Peyer's patch (tissue), 4 donors: ENCODE measurements at regions not wholly inside any gene's neighbourhood (a gene's known extent, or its start where the extent isn't known, plus 50 kb on each side); places are given as distances from the start of the nearest gene placed in this dataset.

Experiments used
- DNase-seq, 3 donors: peaks; one replicate each; pipeline ENCODE4 v3.0.0-alpha.2; 2017 to 2019
- H3K27ac ChIP-seq, 4 donors: fragments of 200-600 bp; sonication (generic); one replicate each; pipeline ENCODE4 v1.5.1; 2016 to 2019
- H3K27me3 ChIP-seq, 2 donors: fragments of 200-600 bp; sonication (generic); one replicate each; pipeline ENCODE4 v1.5.1; 2019
- H3K36me3 ChIP-seq, 3 donors: fragments of 200-600 bp; sonication (generic); one replicate each; pipeline ENCODE4 v1.5.1; 2016 to 2019
- H3K4me1 ChIP-seq, 4 donors: fragments of 200-600 bp; sonication (generic); one replicate each; pipeline ENCODE4 v1.5.1; 2016 to 2019
- H3K4me3 ChIP-seq, 4 donors: fragments of 200-600 bp; sonication (generic); 1 replicate in 3 of 4; 2 replicates in 1 of 4; pipeline ENCODE4 v1.5.1; 2016 to 2019; ENCODE audit warnings: mild to moderate bottlenecking in 1 of 4
- H3K9me3 ChIP-seq, 4 donors: fragments of 200-600 bp; sonication (generic); one replicate each; pipeline ENCODE4 v1.5.1; 2016 to 2019; ENCODE audit warnings: mild to moderate bottlenecking in 1 of 4
- POLR2A ChIP-seq, 2 donors: fragments of 450-650 bp; IDR thresholded peaks; one replicate each; pipeline ENCODE4 v1.5.1; 2017; ENCODE audit warnings: antibody characterized with exemption in 2 of 2, mild to moderate bottlenecking in 2 of 2, moderate library complexity in 2 of 2
- TF ChIP-seq, protein P1 (sequence below), 6 experiments: fragments of 450-650 bp in 4 of 6; fragments of 200-600 bp in 2 of 6; sonication (generic) in 1 of 6; IDR thresholded peaks; one replicate each; pipeline ENCODE4 v1.5.1; 2017 to 2019; ENCODE audit warnings: antibody characterized with exemption in 6 of 6, mild to moderate bottlenecking in 3 of 6, moderate library complexity in 1 of 6

DNA sequence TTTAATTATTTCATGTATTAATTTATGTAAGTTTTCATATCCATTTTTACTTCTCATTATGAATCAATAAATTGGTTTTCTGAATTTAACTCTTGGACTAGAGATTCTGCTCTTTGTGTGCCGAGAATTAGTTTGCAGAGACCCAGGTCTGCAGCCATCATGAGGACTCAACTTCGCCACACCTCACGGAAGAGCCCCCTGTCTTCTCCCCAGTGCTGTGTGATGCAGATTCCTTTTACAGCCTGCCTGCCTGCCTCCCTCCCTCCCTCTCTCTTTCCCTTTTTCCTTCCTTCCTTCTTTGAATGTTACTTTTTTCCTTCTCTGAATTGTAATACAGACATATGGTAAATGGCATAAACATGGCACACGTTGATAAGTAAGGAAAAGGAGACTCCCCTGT is 947.7 kb downstream of the TBC1D22A start:
- Histone ChIP-seq H3K36me3 (no peaks in the 10 kb centered on the region), H3K9me3 (no peaks in the 10 kb centered on the region), H3K4me3 (no peak overlapping the region), H3K27ac (no peak overlapping the region), H3K4me1 (no peaks in the 10 kb centered on the region), H3K27me3 (no peaks in the 10 kb centered on the region)
- TF ChIP-seq, protein P1, sequence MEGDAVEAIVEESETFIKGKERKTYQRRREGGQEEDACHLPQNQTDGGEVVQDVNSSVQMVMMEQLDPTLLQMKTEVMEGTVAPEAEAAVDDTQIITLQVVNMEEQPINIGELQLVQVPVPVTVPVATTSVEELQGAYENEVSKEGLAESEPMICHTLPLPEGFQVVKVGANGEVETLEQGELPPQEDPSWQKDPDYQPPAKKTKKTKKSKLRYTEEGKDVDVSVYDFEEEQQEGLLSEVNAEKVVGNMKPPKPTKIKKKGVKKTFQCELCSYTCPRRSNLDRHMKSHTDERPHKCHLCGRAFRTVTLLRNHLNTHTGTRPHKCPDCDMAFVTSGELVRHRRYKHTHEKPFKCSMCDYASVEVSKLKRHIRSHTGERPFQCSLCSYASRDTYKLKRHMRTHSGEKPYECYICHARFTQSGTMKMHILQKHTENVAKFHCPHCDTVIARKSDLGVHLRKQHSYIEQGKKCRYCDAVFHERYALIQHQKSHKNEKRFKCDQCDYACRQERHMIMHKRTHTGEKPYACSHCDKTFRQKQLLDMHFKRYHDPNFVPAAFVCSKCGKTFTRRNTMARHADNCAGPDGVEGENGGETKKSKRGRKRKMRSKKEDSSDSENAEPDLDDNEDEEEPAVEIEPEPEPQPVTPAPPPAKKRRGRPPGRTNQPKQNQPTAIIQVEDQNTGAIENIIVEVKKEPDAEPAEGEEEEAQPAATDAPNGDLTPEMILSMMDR (IDR thresholded peaks at IDR 0.05), result no peak
- no peak for TF ChIP-seq POLR2A (IDR thresholded peaks at IDR 0.05)
- DNase-seq, result no peak

DNA sequence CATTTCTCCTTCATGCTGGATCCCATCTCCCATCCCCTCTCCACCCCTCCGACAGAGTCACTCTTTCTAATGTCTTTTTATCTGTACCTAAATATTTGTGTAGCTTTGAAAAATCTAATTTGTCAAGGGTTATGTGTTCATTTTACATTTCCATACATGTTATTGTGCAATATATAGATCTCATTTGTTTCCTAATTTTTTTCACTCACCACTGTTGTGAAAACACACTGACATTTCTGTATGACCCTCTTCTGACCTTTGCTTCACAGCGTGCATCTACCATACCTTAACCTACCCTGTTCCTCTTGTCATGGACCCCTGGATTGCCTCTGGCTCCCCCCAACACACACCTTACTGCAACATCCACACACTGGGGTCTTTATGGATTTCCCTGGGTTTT is 942.9 kb downstream of the TBC1D22A start:
- Histone ChIP-seq H3K9me3 (no peaks in the 10 kb centered on the region), H3K27me3 (no peaks in the 10 kb centered on the region), H3K4me3 (no peak overlapping the region), H3K27ac (no peak overlapping the region), H3K4me1 (no peaks in the 10 kb centered on the region), H3K36me3 (no peaks in the 10 kb centered on the region)
- TF ChIP-seq, protein P1 (IDR thresholded peaks at IDR 0.05), result no peak
- no peak for TF ChIP-seq POLR2A (IDR thresholded peaks at IDR 0.05)
- DNase-seq, result no peak

DNA sequence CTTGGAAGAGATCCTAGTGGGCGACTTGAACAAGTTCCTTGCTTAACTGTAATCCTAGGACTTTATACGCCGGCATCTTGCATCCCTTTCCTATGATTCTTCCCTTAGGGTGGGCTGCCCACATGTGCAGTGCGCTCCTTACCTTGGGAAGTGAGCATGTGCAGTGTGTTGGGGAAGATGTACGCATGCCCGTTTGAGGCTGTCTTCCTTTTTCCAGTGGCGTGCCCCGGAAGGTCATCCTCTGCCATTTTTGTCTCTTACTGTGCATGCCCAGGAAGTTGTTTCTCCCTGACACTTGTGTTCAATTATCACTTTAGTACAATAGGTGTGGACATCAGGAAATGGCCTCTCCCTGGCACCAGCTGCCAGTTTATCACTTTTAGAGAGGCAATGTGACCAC is 936.5 kb downstream of the TBC1D22A start:
- H3K4me1 ChIP-seq, result no peaks in the 10 kb centered on the region
- no peak for DNase-seq
- H3K9me3 ChIP-seq, result no peaks in the 10 kb centered on the region
- TF ChIP-seq, protein P1 (IDR thresholded peaks at IDR 0.05), result no peak
- TF ChIP-seq POLR2A (IDR thresholded peaks at IDR 0.05), result no peak
- H3K36me3 ChIP-seq, result no peaks in the 10 kb centered on the region
- no peaks in the 10 kb centered on the region for H3K27me3 ChIP-seq
- no peak overlapping the region for H3K4me3 ChIP-seq
- no peak overlapping the region for H3K27ac ChIP-seq

DNA sequence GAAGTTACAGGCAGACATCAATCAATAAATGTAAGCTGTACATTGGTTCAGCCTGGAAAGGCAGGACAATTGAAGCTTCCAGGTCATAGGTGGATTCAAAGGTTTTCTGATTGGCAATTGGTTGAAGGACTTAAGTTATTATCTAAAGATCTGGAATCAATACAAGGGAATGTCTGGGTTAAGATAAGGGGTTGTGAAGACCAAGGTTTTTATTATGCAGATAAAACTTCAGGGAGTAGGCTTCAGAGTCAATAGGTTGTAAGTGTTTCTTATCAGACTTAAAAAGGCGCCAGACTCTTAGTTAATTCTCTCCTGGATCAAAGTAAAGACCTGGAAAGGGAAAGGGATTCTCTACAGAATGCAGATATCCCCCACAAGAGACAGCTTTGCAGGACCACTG is 935.4 kb downstream of the TBC1D22A start:
- Histone ChIP-seq H3K9me3 (no peaks in the 10 kb centered on the region), H3K4me1 (no peaks in the 10 kb centered on the region), H3K4me3 (no peak overlapping the region), H3K27me3 (no peaks in the 10 kb centered on the region), H3K27ac (no peak overlapping the region), H3K36me3 (no peaks in the 10 kb centered on the region)
- TF ChIP-seq POLR2A (IDR thresholded peaks at IDR 0.05), result no peak
- TF ChIP-seq, protein P1 (IDR thresholded peaks at IDR 0.05), result no peak
- DNase-seq, result no peak

DNA sequence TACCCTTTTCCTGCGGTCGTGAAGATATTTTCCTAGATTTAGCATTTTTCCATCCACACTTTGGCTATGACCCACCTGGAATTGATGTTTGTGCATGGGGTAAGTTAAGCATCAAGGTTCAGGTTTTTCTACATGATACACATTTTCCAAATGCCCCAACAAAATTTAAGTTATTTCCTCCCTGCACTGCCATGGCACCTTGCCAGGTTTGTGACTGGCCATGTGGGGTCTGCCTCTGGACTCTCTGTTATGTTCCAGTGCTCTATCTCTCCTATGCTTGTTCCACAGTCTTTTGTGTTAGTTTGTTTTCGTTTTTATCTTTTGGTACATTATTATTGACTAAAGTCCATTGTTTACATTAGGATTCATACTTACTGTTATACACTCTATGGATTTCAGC is 934.3 kb downstream of the TBC1D22A start:
- Histone ChIP-seq H3K27ac (no peak overlapping the region), H3K36me3 (no peaks in the 10 kb centered on the region), H3K27me3 (no peaks in the 10 kb centered on the region), H3K4me3 (no peak overlapping the region), H3K4me1 (no peaks in the 10 kb centered on the region), H3K9me3 (no peaks in the 10 kb centered on the region)
- no peak for DNase-seq
- TF ChIP-seq, protein P1 (IDR thresholded peaks at IDR 0.05), result no peak
- TF ChIP-seq POLR2A (IDR thresholded peaks at IDR 0.05), result no peak

DNA sequence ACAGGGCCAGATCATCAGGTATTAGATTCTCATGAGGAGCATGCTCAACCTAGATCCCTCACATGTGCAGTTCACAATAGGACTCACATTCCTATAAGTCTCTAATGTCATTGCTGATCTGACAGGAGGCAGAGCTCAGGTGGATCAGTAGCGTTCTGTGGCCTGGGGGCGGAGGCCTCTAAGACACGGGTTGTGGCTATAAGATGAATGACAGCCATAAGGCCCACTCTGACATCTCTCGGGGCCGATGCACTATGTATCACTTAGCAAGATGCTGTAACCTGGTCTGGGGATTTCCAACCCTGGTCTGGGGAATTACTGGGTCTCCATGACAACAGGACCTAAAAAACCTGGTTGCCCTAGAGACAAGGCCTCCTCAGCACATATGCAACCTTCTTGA is 932.7 kb downstream of the TBC1D22A start:
- DNase-seq, result no peak

More for the DNA sequence above, 932.7 kb downstream of the TBC1D22A start:
- Histone ChIP-seq H3K4me1 (no peaks in the 10 kb centered on the region), H3K27me3 (no peaks in the 10 kb centered on the region), H3K27ac (no peak overlapping the region), H3K4me3 (no peak overlapping the region), H3K9me3 (no peaks in the 10 kb centered on the region), H3K36me3 (no peaks in the 10 kb centered on the region)
- TF ChIP-seq POLR2A (IDR thresholded peaks at IDR 0.05), result no peak
- TF ChIP-seq, protein P1 (IDR thresholded peaks at IDR 0.05), result no peak
